Loucy (cell line): ENCODE measurements at regions not wholly inside any gene's neighbourhood (a gene's known extent, or its start where the extent isn't known, plus 50 kb on each side); places are given as distances from the start of the nearest gene placed in this dataset.

Experiments
- H2AFZ ChIP-seq: fragments of 200-600 bp; sonication (generic); 2 replicates; pipeline ENCODE4 v1.6.0; 2016; ENCODE audit warnings: antibody characterized with exemption, mild to moderate bottlenecking, low read length, moderate library complexity
- H3F3A ChIP-seq: fragments of 200-600 bp; 2 replicates; pipeline ENCODE4 v1.6.0; 2016; ENCODE audit warnings: antibody characterized with exemption, low read depth, mild to moderate bottlenecking
- H3K27me3 ChIP-seq: fragments of 200-600 bp; sonication (generic); 2 replicates; pipeline ENCODE4 v1.6.1; 2014; ENCODE audit warnings: low read length, mild to moderate bottlenecking; ENCODE audit not compliant: insufficient read depth, poor library complexity, severe bottlenecking
- H3K36me3 ChIP-seq: fragments of 200-600 bp; sonication (generic); 2 replicates; pipeline ENCODE4 v1.6.1; 2016; ENCODE audit warnings: low read length; ENCODE audit not compliant: insufficient read depth
- H3K4me1 ChIP-seq: fragments of 200-600 bp; sonication (generic); 2 replicates; pipeline ENCODE4 v1.5.1; 2014; ENCODE audit warnings: low read length, mild to moderate bottlenecking; ENCODE audit not compliant: insufficient read depth, poor library complexity, severe bottlenecking
- H3K4me2 ChIP-seq: fragments of 200-600 bp; sonication (generic); 2 replicates; pipeline ENCODE4 v1.6.0; 2014; ENCODE audit warnings: antibody characterized with exemption, low read length, low read depth, mild to moderate bottlenecking; ENCODE audit not compliant: poor library complexity, severe bottlenecking
- H3K4me3 ChIP-seq: fragments of 200-600 bp; sonication (generic); 2 replicates; pipeline ENCODE4 v1.5.1; 2014; ENCODE audit warnings: low read length, mild to moderate bottlenecking, mixed read lengths; ENCODE audit not compliant: poor library complexity, severe bottlenecking
- H3K79me2 ChIP-seq: fragments of 200-600 bp; sonication (generic); 2 replicates; pipeline ENCODE4 v1.6.1; 2014; ENCODE audit warnings: low read length; ENCODE audit not compliant: insufficient read depth
- H3K9ac ChIP-seq: fragments of 200-600 bp; sonication (generic); 2 replicates; pipeline ENCODE4 v1.6.0; 2014; ENCODE audit warnings: mild to moderate bottlenecking, low read depth, low read length, moderate library complexity; ENCODE audit not compliant: poor library complexity, severe bottlenecking
- H3K9me2 ChIP-seq: fragments of 200-600 bp; sonication (generic); replicated peaks from 2 replicates; pipeline ENCODE4 v1.6.1; 2016; ENCODE audit warnings: low read depth, low read length, mixed read lengths
- H3K9me3 ChIP-seq: fragments of 200-600 bp; sonication (generic); 2 replicates; pipeline ENCODE4 v1.6.1; 2014; ENCODE audit warnings: mild to moderate bottlenecking, antibody characterized with exemption, low read length, low read depth; ENCODE audit not compliant: insufficient read depth
- H4K20me1 ChIP-seq: fragments of 200-600 bp; sonication (generic); 2 replicates; pipeline ENCODE4 v1.6.0; 2014; ENCODE audit warnings: antibody characterized with exemption, low read length, mild to moderate bottlenecking; ENCODE audit not compliant: insufficient read depth, poor library complexity, severe bottlenecking
- EZH2phosphoT487 ChIP-seq: fragments of 200-600 bp; IDR thresholded peaks from 2 replicates; pipeline ENCODE4 v1.6.1; 2018; ENCODE audit warnings: antibody characterized with exemption, mild to moderate bottlenecking, moderate library complexity, borderline replicate concordance
- TF ChIP-seq, protein P1 (sequence below): fragments of 200-600 bp; sonication (generic); conservative IDR thresholded peaks from 2 replicates; pipeline ENCODE4 v1.5.1; 2014; ENCODE audit warnings: mild to moderate bottlenecking, antibody characterized with exemption, low read length

DNA sequence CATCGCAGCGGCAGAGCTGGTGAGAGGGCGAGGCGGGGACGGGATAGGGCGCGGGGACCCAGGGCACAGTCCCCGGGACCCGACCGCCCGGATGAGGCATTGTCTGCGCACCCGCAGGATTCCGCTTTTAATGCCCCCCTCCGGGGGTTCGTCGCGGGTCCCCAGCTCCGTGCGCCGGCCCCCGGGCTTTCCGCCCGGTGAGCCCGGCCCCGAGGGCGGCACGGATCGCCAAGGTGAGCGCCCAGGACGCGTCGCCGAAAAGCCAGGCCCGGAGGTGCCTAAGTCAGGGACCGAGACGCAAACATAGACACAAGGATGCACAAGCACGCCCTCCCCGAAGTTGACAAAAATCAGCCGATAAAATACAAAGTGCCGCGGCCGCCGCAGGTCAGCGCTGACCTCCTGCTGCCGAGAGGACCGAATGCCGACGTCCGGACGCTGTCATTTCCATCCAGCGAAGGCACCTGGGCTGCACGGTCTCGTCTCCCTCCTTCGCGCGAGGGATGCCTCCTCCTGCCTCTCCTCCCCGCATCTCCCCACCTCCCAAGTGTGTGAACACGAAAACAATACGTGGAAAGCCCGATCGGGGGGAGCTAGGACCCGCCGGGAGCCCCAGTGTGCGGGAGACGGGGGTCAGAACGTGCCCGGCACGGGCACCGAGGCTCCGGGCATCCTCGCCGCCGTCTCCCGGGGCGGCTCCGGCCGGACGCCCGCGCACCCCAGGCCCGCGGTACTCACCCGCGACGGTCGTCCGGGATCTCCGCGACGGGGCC, 101.1 kb upstream of the SOD1 start:
- Histone ChIP-seq H4K20me1 (peaks cover 30% of the 10 kb centered on the region), H3K36me3 (no peaks in the 10 kb centered on the region), H2AFZ (peak overlapping the region; percentile 76), H3K79me2 (peaks cover 68% of the 10 kb centered on the region), H3K4me2 (peak overlapping the region; percentile 85), H3K4me3 (peak overlapping the region; percentile 89), H3K9ac (peak overlapping the region; percentile 64), H3K9me2 (no peaks in the 10 kb centered on the region), H3F3A (no peaks in the 10 kb centered on the region), H3K9me3 (no peaks in the 10 kb centered on the region), H3K4me1 (peaks cover 47% of the 10 kb centered on the region), H3K27me3 (peaks cover 3% of the 10 kb centered on the region)
- no peak for TF ChIP-seq EZH2phosphoT487
- TF ChIP-seq, protein P1, sequence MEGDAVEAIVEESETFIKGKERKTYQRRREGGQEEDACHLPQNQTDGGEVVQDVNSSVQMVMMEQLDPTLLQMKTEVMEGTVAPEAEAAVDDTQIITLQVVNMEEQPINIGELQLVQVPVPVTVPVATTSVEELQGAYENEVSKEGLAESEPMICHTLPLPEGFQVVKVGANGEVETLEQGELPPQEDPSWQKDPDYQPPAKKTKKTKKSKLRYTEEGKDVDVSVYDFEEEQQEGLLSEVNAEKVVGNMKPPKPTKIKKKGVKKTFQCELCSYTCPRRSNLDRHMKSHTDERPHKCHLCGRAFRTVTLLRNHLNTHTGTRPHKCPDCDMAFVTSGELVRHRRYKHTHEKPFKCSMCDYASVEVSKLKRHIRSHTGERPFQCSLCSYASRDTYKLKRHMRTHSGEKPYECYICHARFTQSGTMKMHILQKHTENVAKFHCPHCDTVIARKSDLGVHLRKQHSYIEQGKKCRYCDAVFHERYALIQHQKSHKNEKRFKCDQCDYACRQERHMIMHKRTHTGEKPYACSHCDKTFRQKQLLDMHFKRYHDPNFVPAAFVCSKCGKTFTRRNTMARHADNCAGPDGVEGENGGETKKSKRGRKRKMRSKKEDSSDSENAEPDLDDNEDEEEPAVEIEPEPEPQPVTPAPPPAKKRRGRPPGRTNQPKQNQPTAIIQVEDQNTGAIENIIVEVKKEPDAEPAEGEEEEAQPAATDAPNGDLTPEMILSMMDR = no peak

DNA sequence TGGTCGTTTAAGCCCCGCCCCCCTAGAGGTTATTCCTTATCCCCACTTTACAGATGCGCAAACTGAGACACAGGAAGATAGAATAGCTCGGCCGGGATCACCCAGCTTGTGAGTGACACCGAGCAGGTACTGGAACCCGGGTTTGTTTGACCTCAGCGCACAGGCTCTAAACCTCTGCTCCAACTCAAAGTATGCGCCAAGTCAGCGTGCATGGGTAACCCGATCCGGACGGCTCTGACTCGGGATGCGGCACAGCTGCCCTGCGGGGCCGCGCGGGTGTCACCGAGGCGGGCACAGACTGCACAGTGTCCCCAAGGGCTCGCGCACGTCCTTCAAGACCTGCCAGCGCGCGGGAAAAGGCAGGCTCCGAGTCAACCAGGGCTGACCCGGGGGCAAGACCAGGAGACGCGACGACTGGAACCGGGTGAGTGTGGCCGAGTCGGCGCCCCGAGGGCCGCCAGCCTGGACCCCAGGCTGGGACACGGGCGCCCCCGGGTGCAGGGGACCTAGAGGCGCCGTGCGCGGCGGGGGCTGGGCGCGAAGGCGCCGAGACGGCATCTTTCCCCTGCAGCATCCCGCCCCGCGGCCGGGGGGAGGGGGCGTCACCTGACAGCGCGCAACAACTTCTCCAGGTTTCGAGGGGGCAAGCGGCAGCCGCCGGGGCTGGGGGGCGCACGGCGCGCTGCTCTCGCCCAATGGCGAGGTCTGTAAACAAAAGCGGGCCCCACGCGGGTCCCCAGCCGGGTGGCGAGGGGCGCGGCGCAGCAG, 101.9 kb upstream of the SOD1 start:
- H3K27me3 ChIP-seq = peaks cover 3% of the 10 kb centered on the region
- no peaks in the 10 kb centered on the region for H3K9me3 ChIP-seq
- H3K9me2 ChIP-seq = no peaks in the 10 kb centered on the region
- peaks cover 30% of the 10 kb centered on the region for H4K20me1 ChIP-seq
- no peaks in the 10 kb centered on the region for H3K36me3 ChIP-seq
- peak overlapping the region; percentile 85 for H3K4me2 ChIP-seq
- H3K4me1 ChIP-seq = peaks cover 47% of the 10 kb centered on the region
- no peak for TF ChIP-seq EZH2phosphoT487
- TF ChIP-seq, protein P1 = no peak
- H3K4me3 ChIP-seq = peak overlapping the region; percentile 89
- H3K9ac ChIP-seq = peak overlapping the region; percentile 64
- H3K79me2 ChIP-seq = peaks cover 75% of the 10 kb centered on the region
- H2AFZ ChIP-seq = peak overlapping the region; percentile 76
- no peaks in the 10 kb centered on the region for H3F3A ChIP-seq

DNA sequence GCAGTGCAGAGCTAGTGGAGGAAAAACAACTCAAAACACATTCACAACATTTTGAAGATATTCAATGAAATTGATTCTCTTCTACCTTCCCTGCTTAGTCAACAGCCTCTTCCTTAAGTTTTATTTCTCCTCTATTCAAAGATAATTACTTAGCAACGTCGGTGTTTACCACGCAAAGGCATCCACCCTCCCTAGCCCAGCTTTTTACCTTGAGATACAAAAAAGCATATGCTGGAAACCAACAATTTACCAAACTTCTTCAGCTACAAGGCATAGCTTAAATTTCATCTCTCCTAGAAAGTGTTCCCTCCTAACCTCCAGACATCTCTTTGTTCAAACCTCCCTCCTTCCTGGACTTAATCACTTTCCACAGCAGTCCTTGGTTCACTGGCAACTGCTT, 102.8 kb upstream of the SOD1 start:
- TF ChIP-seq EZH2phosphoT487 = no peak
- TF ChIP-seq, protein P1 = no peak
- Histone ChIP-seq H4K20me1 (peaks cover 30% of the 10 kb centered on the region), H3K4me1 (peaks cover 47% of the 10 kb centered on the region), H3K9me2 (no peaks in the 10 kb centered on the region), H3K9me3 (no peaks in the 10 kb centered on the region), H3F3A (no peaks in the 10 kb centered on the region), H3K4me3 (peak overlapping the region; percentile 89), H3K9ac (peak overlapping the region; percentile 64), H3K36me3 (no peaks in the 10 kb centered on the region), H3K79me2 (peaks cover 82% of the 10 kb centered on the region), H2AFZ (no peak overlapping the region), H3K27me3 (peaks cover 3% of the 10 kb centered on the region), H3K4me2 (peak overlapping the region; percentile 85)
